22Rv1 (cell line): ENCODE measurements at regions not wholly inside any gene's neighbourhood (a gene's known extent, or its start where the extent isn't known, plus 50 kb on each side); places are given as distances from the start of the nearest gene placed in this dataset.

Experiments
- CTCF ChIP-seq: fragments of 450-650 bp; IDR thresholded peaks from 2 replicates; pipeline ENCODE4 v1.5.1; 2017; ENCODE audit warnings: mild to moderate bottlenecking
- ZFX ChIP-seq: fragments of 450-650 bp; IDR thresholded peaks from 2 replicates; pipeline ENCODE4 v1.6.1; 2017; ENCODE audit warnings: antibody characterized with exemption, borderline replicate concordance

GRCh38 chr11:29317694-29318093, 699.1 kb downstream of the KCNA4 start:
- TF ChIP-seq CTCF: no peak
- TF ChIP-seq ZFX: no peak
